ENCODE measurements at regions not wholly inside any gene's neighbourhood (a gene's known extent, or its start where the extent isn't known, plus 50 kb on each side); places are given as distances from the start of the nearest gene placed in this dataset.
"Not testable (repeated sequence)": the region's sequence is repeated elsewhere in the genome, so short reads cannot be mapped to it uniquely, and the experiment has no call there.

GRCh38 chr21:35521293-35521692, 472.2 kb upstream of the RUNX1 start:
- no peak overlapping the region for H3K4me3 ChIP-seq (ENCODE audit: low read depth, low read length)
- DNase-seq (ENCODE audit: low read depth) = no peak
- no peak for TF ChIP-seq MYC (IDR thresholded peaks at IDR 0.05; ENCODE audit: low read depth, low read length)
- TF ChIP-seq MAX (IDR thresholded peaks at IDR 0.05; ENCODE audit: low read depth, low read length) = no peak
- TF ChIP-seq POLR2A (IDR thresholded peaks at IDR 0.05; ENCODE audit: extremely low read depth, insufficient read length) = no peak
- TF ChIP-seq CTCF (IDR thresholded peaks at IDR 0.05; ENCODE audit: low read depth, low read length) = no peak

GRCh38 chr21:35520856-35521255, 471.8 kb upstream of the RUNX1 start:
- H3K4me3 ChIP-seq (ENCODE audit: low read depth, low read length) = no peak overlapping the region
- TF ChIP-seq MAX (IDR thresholded peaks at IDR 0.05; ENCODE audit: low read depth, low read length) (no peak), MYC (IDR thresholded peaks at IDR 0.05; ENCODE audit: low read depth, low read length) (no peak), CTCF (IDR thresholded peaks at IDR 0.05; ENCODE audit: low read depth, low read length) (no peak), POLR2A (IDR thresholded peaks at IDR 0.05; ENCODE audit: extremely low read depth, insufficient read length) (no peak)
- DNase-seq (ENCODE audit: low read depth) = no peak

- TF ChIP-seq POLR2A (IDR thresholded peaks at IDR 0.05; ENCODE audit: extremely low read depth, insufficient read length) (no peak), MAX (IDR thresholded peaks at IDR 0.05; ENCODE audit: low read depth, low read length) (no peak), MYC (IDR thresholded peaks at IDR 0.05; ENCODE audit: low read depth, low read length) (no peak), CTCF (IDR thresholded peaks at IDR 0.05; ENCODE audit: low read depth, low read length) (no peak)
- no peak overlapping the region for H3K4me3 ChIP-seq (ENCODE audit: low read depth, low read length)
- DNase-seq (ENCODE audit: low read depth) = no peak
These were observed 471.2 kb upstream of the RUNX1 start for GRCh38 chr21:35520302-35520701.

- no peak for DNase-seq (ENCODE audit: low read depth)
- no peak overlapping the region for H3K4me3 ChIP-seq (ENCODE audit: low read depth, low read length)
- TF ChIP-seq CTCF (IDR thresholded peaks at IDR 0.05; ENCODE audit: low read depth, low read length) (no peak), POLR2A (IDR thresholded peaks at IDR 0.05; ENCODE audit: extremely low read depth, insufficient read length) (no peak), MYC (IDR thresholded peaks at IDR 0.05; ENCODE audit: low read depth, low read length) (no peak), MAX (IDR thresholded peaks at IDR 0.05; ENCODE audit: low read depth, low read length) (no peak)
These were observed 468.8 kb upstream of the RUNX1 start for GRCh38 chr21:35517865-35518264.

GRCh38 chr21:35516292-35516691, 467.2 kb upstream of the RUNX1 start:
- not testable (repeated sequence) for H3K4me3 ChIP-seq (ENCODE audit: low read depth, low read length); DNase-seq (ENCODE audit: low read depth)

- no peak for DNase-seq (ENCODE audit: low read depth)
- TF ChIP-seq MAX (IDR thresholded peaks at IDR 0.05; ENCODE audit: low read depth, low read length) (no peak), MYC (IDR thresholded peaks at IDR 0.05; ENCODE audit: low read depth, low read length) (no peak), CTCF (IDR thresholded peaks at IDR 0.05; ENCODE audit: low read depth, low read length) (no peak), POLR2A (IDR thresholded peaks at IDR 0.05; ENCODE audit: extremely low read depth, insufficient read length) (no peak)
- no peak overlapping the region for H3K4me3 ChIP-seq (ENCODE audit: low read depth, low read length)
These were observed 463.2 kb upstream of the RUNX1 start for GRCh38 chr21:35512346-35512745.
